K562 (cell line): ENCODE measurements at regions not wholly inside any gene's neighbourhood (a gene's known extent, or its start where the extent isn't known, plus 50 kb on each side); places are given as distances from the start of the nearest gene placed in this dataset.

Experiments used
- CC2D1A ChIP-seq: fragments of 450-650 bp; IDR thresholded peaks from 2 replicates; pipeline ENCODE4 v1.6.1; 2017; ENCODE audit warnings: mild to moderate bottlenecking
- KDM1A ChIP-seq, 2 experiments: fragments of 450-650 bp; IDR thresholded peaks; 2 replicates each; pipeline ENCODE4 v1.6.1; 2016; ENCODE audit warnings: mild to moderate bottlenecking in 2 of 2
- SIN3A ChIP-seq, 2 experiments: fragments of 150-350 bp in 1 of 2; IDR thresholded peaks; 2 replicates each; pipeline ENCODE4 v1.6.1; 2011 to 2016; ENCODE audit warnings: borderline replicate concordance in 2 of 2, low read depth in 2 of 2, low read length in 2 of 2, mild to moderate bottlenecking in 2 of 2, moderate library complexity in 2 of 2; ENCODE audit not compliant: control insufficient read depth in 1 of 2
- ZNF79 ChIP-seq: fragments of 250-450 bp; sonication (Bioruptor Pico); IDR thresholded peaks from 2 replicates; pipeline ENCODE4 v1.4.0; 2020; ENCODE audit warnings: low read depth, mild to moderate bottlenecking, moderate library complexity

- TF ChIP-seq SIN3A (IDR thresholded peaks at IDR 0.05; ENCODE audit: borderline replicate concordance in 2 of 2, control insufficient read depth in 1 of 2, low read depth in 2 of 2, low read length in 2 of 2) (no peak), KDM1A (IDR thresholded peaks at IDR 0.05) (no peak), ZNF79 (no peak), CC2D1A (no peak)
These were observed 127.2 kb upstream of the PABPC4L start for GRCh38 chr4:134328741-134329140.
